ENCODE measurements at regions not wholly inside any gene's neighbourhood (a gene's known extent, or its start where the extent isn't known, plus 50 kb on each side); places are given as distances from the start of the nearest gene placed in this dataset.

DNA sequence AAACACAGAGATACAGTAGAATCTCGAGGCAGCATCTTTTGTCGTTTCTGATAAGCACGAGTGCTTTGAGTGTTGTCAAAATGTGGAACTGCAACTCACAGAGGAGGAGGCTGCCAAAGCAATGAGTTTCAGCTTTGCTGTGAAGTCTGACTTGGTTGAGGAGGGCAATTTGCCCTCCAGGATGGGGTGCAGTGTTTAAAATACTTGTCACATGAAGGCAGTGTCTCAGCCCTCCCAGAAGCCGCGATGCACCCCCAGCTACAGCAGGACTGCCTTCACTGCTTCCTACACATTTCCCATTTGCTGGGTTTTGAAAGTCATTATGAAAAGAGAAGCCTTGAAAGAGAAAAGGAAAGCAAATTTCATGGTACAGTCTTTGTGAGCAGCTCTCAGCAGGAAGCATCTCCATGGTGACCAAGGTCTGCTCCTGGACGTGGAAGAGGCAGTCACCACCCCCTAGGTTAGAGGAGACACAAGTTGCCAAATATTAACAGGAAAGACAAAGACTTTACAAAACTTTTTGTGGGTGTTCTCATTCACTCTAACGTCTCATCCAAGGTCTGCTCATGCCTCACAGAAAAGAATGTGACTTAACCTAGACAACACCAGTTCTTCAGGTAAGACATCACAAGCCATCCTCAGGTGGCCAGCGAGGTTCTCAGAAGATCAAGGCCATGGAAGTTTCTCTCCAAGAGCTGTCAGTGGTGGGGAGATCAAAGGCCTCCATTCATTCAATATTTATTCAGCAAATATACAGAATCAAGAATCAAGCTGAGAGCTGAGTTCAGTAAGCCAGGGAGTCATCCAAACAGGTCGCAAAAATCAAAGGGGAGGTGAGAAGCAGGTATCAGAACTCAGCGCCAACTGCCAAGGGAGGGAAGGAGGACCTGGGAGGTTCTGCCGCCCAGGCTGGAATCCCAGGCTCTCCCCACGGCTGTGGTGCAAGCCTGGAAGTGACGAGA is 476.0 kb downstream of the EIPR1 start:
- peak overlapping the region; percentile 93 for H2AFZ ChIP-seq (ENCODE audit: low read length)
- H3K4me2 ChIP-seq (ENCODE audit: low read length): peak overlapping the region; percentile 74
- no peaks in the 10 kb centered on the region for H4K20me1 ChIP-seq (ENCODE audit: insufficient read depth, low read length)
- intact Hi-C loops (cut with micrococcal nuclease; ENCODE audit: unreplicated experiment): no loop called here
- H3K36me3 ChIP-seq (ENCODE audit: insufficient read depth, low read length): no peaks in the 10 kb centered on the region
- peaks cover 42% of the 10 kb centered on the region for H3K4me1 ChIP-seq (ENCODE audit: insufficient read depth, low read length, poor library complexity, severe bottlenecking)
- no peaks in the 10 kb centered on the region for H3K9me3 ChIP-seq (ENCODE audit: low read length)
- TF ChIP-seq, protein P1, sequence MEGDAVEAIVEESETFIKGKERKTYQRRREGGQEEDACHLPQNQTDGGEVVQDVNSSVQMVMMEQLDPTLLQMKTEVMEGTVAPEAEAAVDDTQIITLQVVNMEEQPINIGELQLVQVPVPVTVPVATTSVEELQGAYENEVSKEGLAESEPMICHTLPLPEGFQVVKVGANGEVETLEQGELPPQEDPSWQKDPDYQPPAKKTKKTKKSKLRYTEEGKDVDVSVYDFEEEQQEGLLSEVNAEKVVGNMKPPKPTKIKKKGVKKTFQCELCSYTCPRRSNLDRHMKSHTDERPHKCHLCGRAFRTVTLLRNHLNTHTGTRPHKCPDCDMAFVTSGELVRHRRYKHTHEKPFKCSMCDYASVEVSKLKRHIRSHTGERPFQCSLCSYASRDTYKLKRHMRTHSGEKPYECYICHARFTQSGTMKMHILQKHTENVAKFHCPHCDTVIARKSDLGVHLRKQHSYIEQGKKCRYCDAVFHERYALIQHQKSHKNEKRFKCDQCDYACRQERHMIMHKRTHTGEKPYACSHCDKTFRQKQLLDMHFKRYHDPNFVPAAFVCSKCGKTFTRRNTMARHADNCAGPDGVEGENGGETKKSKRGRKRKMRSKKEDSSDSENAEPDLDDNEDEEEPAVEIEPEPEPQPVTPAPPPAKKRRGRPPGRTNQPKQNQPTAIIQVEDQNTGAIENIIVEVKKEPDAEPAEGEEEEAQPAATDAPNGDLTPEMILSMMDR (conservative IDR thresholded peaks at IDR 0.05; ENCODE audit: low read length): no peak
- TF ChIP-seq EZH2phosphoT487 (IDR thresholded peaks at IDR 0.05; ENCODE audit: borderline replicate concordance, low read depth, low read length): no peak
- H3K27ac ChIP-seq (ENCODE audit: low read depth, low read length, poor library complexity, severe bottlenecking): peak overlapping the region; percentile 71
- H3K9me2 ChIP-seq (ENCODE audit: insufficient read depth, low read length): no peaks in the 10 kb centered on the region
- no TSS peak for BruUV-seq (replicated peaks)
- H3K4me3 ChIP-seq (ENCODE audit: low read depth, low read length, poor library complexity, severe bottlenecking): peak overlapping the region; percentile 42
- DNase-seq (ENCODE audit: low spot score): peak; percentile 78
- H3K79me2 ChIP-seq (ENCODE audit: insufficient read depth, low read depth, low read length): no peaks in the 10 kb centered on the region
- CTCF ChIA-PET (ENCODE audit: unreplicated experiment): no interaction called here
- POLR2A ChIA-PET: interaction anchor here (1.3 to 1.6 kb wide), 2 partner anchors 17 to 226 kb away, joined by 3 to 5 read pairs; no protein-coding TSS in a partner anchor

DNA sequence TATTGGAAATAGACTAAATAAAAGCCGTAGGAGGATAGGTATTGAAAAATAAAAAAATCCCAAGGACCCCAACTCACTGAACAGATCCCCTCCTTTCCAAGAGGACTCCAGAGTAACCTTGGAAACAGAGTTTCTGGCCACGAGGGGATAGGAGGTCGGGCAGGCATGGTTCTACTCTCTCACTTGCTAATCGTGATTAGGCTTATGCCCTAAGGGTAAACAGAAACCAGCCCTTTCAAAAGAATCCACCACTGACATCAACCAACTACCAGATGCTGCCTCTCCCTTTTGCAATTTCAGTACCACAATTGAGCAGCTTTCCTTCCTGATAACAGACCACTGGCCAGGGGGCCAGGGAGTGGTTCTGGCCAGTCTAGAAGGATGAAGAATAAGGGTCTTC is 477.8 kb downstream of the EIPR1 start:
- H3K9me3 ChIP-seq (ENCODE audit: low read length): no peaks in the 10 kb centered on the region
- no peaks in the 10 kb centered on the region for H3K36me3 ChIP-seq (ENCODE audit: insufficient read depth, low read length)
- no peaks in the 10 kb centered on the region for H3K79me2 ChIP-seq (ENCODE audit: insufficient read depth, low read depth, low read length)
- ChIA-PET POLR2A (interaction anchor here (0.7 to 1.5 kb wide), 2 partner anchors 21 to 456 kb away, joined by 3 to 5 read pairs; no protein-coding TSS in a partner anchor), CTCF (ENCODE audit: unreplicated experiment) (no interaction called here)
- no TSS peak for BruUV-seq (replicated peaks)
- peaks cover 42% of the 10 kb centered on the region for H3K4me1 ChIP-seq (ENCODE audit: insufficient read depth, low read length, poor library complexity, severe bottlenecking)
- TF ChIP-seq EZH2phosphoT487 (IDR thresholded peaks at IDR 0.05; ENCODE audit: borderline replicate concordance, low read depth, low read length): no peak
- TF ChIP-seq, protein P1 (conservative IDR thresholded peaks at IDR 0.05; ENCODE audit: low read length): no peak
- no peaks in the 10 kb centered on the region for H4K20me1 ChIP-seq (ENCODE audit: insufficient read depth, low read length)
- intact Hi-C loops (cut with micrococcal nuclease; ENCODE audit: unreplicated experiment): no loop called here
- no peak overlapping the region for H3K4me2 ChIP-seq (ENCODE audit: low read length)
- H2AFZ ChIP-seq (ENCODE audit: low read length): peak overlapping the region; percentile 64; the same call in 1 of the 2 replicates
- no peak overlapping the region for H3K4me3 ChIP-seq (ENCODE audit: low read depth, low read length, poor library complexity, severe bottlenecking)
- no peak for DNase-seq (ENCODE audit: low spot score)
- H3K27ac ChIP-seq (ENCODE audit: low read depth, low read length, poor library complexity, severe bottlenecking): no peak overlapping the region
- no peaks in the 10 kb centered on the region for H3K9me2 ChIP-seq (ENCODE audit: insufficient read depth, low read length)

DNA sequence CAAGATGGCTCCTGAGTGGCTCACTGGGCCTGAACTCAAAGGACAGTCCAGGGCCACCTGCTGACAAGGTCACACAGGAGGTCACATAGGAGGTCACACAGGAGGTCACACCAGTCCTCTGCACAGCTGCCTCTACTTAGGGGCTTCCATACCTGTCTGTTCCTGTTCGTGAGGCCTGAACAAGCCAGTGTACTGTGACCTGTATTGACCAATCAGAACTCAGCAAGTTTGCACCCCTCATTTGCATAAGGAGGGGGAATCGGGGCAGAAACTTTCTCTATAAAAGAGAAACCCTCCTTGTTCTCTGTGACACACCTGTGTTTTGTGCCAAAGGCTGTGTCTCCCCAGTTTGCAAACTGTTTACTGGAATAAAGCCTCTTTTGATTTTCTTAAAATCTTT is 478.9 kb downstream of the EIPR1 start:
- Histone ChIP-seq H3K27ac (ENCODE audit: low read depth, low read length, poor library complexity, severe bottlenecking) (no peak overlapping the region), H3K9me2 (ENCODE audit: insufficient read depth, low read length) (no peaks in the 10 kb centered on the region), H3K9me3 (ENCODE audit: low read length) (no peaks in the 10 kb centered on the region), H3K4me3 (ENCODE audit: low read depth, low read length, poor library complexity, severe bottlenecking) (no peak overlapping the region), H2AFZ (ENCODE audit: low read length) (peak overlapping the region; percentile 64; the same call in 1 of the 2 replicates), H3K4me1 (ENCODE audit: insufficient read depth, low read length, poor library complexity, severe bottlenecking) (peaks cover 42% of the 10 kb centered on the region), H3K4me2 (ENCODE audit: low read length) (peak overlapping the region; percentile 47), H3K36me3 (ENCODE audit: insufficient read depth, low read length) (no peaks in the 10 kb centered on the region), H3K79me2 (ENCODE audit: insufficient read depth, low read depth, low read length) (no peaks in the 10 kb centered on the region), H4K20me1 (ENCODE audit: insufficient read depth, low read length) (no peaks in the 10 kb centered on the region)
- intact Hi-C loops (cut with micrococcal nuclease; ENCODE audit: unreplicated experiment): no loop called here
- TF ChIP-seq, protein P1 (conservative IDR thresholded peaks at IDR 0.05; ENCODE audit: low read length): no peak
- TF ChIP-seq EZH2phosphoT487 (IDR thresholded peaks at IDR 0.05; ENCODE audit: borderline replicate concordance, low read depth, low read length): no peak
- no TSS peak for BruUV-seq (replicated peaks)
- DNase-seq (ENCODE audit: low spot score): peak; percentile 68
- CTCF ChIA-PET (ENCODE audit: unreplicated experiment): no interaction called here
- POLR2A ChIA-PET: no interaction called here
